Bone marrow (tissue), 2 donors: ENCODE measurements at regions not wholly inside any gene's neighbourhood (a gene's known extent, or its start where the extent isn't known, plus 50 kb on each side); places are given as distances from the start of the nearest gene placed in this dataset.

Source experiments
- DNase-seq, 2 donors: peaks; one replicate each; lab custom pipeline; 2025; lab: John Stamatoyannopoulos, UW

DNA sequence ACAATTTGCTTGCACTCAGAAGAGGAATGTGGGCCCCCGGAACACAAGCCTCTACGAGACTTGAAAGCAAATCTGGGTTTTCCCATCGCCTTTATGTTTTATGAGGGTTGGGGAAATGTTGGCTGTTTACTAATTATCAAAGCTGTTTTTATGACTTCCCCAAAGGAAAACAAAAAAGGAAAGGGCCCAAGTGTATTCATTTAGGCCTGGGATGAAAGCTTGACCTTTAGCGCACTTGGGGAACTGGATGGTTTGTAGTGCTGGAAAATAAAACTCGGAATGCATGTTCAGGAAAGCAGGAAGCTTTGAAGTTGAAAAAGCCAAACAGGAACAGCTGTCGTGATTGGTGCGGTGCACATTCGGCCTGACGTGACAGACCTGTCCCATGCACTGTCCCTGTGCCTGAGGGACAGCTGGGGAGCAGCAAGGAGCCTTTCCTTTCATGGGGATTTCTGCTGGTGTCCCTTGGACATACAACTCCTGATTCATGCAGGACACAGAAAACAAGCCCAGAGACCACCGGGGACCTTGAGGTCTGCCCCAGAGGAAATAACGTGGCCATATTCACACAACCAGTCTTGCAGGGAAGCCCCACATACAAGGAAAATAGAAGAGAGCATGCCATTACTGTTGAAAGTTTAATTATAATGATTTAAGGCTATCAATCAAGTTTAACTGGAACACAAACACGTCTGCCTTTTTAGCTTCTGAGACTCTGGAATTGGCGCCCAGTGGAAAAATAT, 169.7 kb upstream of the APCDD1 start:
- no peak for DNase-seq

DNA sequence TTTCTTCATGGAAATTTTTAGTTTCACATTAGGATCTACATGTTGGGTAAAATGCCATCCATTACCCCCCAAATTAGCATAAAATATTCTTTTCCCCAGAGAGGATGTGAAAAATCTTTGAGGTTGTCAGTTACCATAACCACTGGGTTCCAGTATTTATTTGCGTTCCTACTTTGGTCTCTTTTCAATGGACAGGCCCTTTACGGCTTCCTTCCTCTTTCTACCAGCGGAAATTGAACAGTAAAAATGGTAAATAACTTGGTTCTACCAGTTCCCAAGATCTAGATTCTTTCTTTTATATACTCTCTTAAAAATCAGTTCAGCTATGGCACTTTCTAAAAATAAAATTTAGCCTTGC, 169.2 kb upstream of the APCDD1 start:
- DNase-seq: peak in 1 of 2 donors; percentile 28

DNA sequence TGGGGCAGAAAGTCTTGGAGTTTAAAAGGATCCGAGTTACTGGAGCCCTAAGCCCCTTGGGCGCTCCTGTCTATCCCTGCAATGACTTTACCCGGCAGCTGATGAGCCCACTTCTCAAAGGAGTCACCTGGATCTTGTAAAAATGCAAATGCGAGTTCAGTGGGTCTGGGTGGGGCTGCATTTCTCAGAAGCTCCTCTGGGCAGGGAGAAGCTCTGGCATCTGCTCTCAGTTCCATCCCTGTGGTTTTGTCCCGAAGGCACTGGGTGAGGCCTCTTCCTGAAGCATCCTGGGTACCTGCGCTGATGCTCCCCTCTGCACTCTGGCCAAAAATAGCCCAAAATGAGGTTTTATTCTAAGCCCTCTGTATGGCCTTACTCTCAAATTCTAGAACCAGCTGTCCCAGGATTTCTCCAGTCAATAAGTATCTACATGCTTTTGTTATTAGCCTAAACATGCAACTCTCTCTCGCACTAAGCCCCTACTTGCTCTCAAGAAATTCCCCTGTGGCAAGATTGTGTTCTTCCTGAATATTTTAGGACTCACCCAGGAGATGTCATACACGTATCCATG, 167.8 kb upstream of the APCDD1 start:
- DNase-seq: no peak

DNA sequence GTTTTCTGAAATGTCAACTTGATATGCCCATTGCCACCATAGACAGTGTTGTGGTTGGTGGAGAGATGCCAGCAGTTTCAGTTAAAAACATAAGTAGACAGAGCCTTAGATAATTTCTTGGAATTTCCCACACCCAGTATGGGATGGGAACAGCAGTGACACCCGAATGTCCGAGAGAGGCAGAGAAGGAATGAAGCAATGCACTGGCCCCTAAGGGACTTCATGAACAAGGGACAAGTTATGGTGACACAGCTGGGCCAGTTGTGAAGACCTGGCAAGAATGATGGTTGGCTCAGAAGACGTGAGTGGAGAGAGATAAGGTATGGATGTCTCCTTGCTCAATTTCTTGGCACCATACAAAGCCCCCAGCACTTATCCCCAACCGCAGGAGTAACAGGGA, 165.2 kb upstream of the APCDD1 start:
- DNase-seq: no peak

DNA sequence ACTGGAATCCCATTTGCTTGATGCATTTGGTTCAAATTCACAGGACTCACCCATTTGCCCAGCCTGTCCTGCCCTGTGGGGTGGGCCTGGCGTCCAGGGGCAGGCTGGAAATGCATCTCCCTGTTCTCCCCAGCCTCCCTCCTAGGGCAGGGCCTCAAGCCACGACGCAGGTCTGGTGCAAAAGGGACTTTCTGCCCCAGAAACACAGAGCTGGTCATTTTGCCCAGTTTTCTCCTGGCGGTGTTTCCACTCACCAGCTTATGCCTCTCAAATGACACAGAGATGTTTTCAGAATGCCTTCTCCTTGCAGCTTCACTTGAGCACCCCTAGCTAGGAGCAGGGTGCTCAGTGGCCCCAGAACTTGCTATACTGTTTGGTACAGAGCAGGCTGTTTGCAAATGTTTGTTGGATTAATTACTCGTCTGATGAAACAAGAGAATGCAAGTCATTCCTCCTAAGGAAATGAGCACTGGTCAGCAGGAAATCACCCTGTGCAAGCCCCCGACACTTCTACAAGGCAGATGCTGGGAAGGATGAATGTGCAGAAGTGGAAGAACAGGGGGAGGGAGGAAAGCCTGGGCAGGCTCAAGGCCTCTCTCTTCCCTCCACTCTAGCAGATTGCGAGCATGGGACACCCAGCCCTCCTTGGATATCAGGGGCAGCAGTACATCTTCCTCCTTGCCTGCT, 164.3 kb upstream of the APCDD1 start:
- DNase-seq: peak in 1 of 2 donors; percentile 84

DNA sequence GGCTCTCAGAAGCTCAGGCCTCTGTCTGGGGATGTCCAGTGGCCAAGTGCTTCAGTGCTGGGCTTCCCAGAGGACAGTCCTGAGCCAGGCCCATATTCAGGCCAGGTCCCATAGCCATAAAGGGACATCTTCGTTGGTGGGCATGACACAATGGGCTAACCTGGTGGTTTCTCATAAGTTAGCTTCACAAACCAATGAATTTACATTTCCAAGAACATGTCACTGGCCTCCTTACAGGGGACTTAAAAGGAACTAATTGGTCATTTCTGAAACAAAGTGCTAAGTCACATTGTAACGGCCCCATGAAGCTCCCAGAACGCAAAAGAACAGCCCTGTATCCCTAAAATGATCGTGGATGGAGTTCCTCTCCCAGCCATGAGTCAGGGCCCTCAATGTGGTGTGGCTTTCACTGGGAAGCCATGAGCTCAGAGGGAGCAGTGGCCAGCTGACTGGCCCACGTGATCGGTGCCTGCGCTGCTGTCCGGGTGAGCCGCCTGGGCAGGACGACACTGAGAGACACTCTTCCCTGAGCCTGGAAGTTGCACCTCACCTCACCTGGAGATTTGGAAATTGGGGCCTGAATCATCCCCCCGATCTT, 163.7 kb upstream of the APCDD1 start:
- peak in 1 of 2 donors; percentile 51 for DNase-seq

DNA sequence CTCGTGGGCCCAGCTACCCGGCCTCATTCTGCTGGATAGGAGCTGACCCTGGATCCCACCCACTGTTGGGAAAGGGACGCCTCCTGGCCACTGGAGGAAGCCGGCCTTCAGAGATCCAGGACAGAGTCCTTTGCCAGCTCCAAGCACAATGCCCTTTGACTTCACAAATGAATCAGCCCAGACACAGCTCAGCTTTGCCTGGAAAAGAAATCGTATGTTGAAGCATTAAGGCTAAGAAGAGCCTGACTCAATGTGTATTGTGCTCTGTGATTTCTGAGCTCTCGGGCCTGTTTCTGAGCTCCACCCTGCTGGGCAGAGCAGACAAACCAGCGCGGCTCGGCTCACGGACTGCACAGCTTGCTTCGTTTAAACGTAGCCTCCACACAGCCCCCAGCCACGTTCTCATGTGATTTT, 162.9 kb upstream of the APCDD1 start:
- DNase-seq: no peak

DNA sequence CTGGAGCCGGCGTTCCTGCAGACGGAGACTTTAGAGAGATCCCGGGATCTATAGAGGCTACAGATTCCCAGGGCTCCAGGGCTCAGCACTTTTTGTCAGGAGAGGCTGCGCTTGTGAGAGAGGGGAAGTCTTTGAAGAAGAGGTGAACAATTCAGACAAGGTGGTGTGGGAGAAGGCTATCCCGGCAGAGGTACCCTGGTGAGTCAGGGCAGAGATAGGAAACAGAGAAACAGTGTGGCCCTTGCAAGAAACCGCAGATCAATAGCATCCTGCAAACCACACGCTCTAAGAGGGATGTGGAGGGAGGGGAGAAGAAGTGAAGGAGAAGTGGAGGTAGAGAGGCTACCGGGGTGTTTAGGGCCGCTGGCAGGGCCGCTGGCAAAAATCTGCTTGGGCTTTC, 160.5 kb upstream of the APCDD1 start:
- no peak for DNase-seq

DNA sequence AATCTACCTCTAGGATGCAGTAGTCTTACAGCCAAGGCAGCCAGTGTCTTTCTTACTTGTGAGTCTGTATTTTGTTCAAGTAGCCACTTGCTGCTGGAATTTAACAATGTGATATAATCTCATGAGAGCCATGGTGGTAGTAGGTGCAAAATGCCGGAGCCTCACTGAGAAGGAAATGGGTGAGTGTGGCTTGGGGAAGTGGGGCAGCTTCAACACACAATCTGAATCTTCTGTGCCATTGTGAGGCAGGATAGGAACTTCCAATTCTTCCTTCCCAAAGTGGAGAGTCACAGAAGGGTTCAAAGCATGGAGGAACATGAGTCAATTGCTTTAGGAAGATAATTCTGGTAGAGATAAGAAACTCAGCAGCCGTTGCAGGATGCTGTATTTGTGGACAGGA, 158.7 kb upstream of the APCDD1 start:
- DNase-seq: no peak

DNA sequence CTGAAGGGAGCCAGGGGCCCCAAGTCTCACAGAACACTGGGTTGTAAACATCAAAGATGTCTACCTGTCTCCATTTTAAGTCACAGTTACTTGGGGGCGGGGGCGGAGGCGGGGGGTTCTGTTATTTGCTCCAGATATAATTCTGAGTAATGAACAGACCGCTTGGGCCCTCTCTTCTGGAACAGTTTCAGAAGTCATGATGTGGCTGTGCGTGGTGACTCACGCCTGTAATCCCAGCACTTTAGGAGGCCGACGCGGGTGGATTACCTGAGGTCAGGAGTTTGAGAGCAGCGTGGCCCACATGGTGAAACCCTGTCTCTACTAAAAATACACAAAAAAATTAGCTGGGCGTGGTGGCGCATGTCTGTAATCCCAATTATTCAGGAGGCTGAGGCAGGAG, 157.9 kb upstream of the APCDD1 start:
- DNase-seq: no peak

DNA sequence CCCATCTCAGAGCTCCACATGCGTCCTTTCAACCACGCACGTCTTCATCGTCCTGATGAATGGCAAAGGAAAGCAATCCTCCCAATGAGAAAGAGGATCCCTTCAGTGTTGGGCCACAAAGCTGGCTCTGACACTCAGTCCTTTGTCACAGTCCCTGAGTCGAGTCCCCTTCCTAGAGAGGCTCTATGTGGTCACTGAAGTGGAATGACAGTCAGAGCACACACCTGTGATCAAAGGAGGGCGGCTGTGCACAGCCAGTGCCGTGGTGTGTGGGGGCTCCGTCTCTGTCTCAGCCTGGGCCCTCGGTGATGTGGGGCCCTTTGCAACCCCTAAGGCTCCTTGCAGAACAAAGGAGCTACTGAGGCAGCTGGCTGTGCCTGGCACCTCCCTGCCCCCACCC, 157.3 kb upstream of the APCDD1 start:
- no peak for DNase-seq

DNA sequence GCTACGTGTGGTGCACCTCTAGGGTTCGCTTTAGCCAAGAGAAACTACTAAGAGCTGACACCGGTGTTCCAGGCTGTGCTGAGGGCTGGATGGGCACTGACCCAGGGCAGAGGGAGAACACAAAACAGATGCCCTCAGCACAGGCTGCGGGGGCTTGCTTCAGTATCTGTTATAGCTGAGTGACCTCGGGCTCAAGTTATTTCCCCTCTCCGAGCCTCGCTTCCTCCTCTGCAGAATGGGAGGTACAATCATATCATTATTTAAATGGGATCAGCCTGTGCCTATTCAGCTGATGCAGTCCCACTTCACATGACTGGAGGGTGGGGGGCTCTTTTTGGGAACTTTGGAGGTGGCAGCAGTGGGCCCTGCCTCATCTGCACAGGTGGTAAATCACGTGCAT, 156.1 kb upstream of the APCDD1 start:
- no peak for DNase-seq

DNA sequence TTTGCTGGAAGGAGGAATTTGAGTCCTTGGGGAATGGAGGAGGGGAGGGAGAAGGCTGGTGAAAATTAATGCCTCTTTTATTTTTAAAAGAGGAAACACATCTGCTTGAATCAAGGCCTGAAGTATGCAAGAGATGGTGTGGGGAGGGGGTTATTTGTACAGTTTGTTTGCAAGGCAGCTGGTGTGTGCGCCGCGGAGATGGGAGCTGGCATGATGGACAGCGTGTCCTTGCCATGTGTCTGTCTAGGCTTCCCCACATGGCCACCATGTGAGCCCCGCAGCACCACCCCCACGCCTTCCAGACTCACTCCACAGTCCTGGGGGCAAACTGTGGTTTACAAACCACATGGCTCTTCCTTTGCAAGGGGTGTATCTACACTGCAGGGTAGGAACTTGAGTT, 154.8 kb upstream of the APCDD1 start:
- no peak for DNase-seq

DNA sequence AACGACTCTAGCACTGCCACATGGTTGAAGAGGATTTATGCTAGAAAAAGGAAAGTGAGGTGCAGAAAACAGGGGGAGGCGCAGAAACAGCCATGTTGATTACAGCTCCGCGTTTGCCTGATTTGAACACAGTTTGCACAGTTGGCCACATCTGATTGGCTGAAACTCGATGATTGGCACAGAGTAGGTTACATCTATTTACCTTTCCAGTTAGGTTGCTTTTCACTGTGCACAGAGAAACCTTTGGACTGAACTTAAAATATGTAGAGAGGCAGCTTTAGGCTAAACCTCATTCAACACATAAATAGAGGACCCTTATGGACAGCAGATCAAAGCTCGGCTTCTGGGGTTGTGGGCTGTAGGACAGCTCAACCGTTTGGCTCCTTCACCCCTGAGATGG, 153.7 kb upstream of the APCDD1 start:
- DNase-seq: no peak

DNA sequence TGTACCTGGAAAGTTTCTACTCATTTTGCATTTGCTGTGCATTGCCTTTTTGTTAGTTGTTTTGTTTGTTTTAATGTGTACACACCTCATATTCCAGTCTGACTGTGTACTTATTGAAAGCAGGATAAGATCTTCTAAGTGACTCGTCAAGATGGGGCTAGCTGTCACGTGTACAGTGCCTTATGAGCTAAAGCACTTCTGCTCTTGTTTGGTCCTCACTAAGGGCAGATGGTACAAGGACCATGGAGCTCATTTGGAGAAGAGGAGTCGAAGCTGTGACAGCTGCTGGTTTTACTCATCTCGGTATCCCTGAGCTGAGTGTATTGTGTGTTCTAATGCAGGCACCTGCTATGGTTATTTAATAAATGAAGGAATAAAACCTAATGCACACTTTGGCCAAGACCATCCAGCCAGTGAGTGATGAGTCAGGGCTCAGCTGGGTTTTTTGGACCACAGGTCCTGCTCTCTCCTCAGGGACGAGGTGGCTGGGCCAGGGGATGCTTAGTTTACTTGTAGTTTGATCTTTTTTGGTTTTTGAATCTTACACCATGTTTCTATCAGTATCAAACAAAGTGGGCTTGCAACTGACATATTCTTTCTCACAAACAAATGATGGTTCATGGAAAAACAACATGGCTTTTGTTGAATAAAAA, 152.5 kb upstream of the APCDD1 start:
- DNase-seq: no peak

DNA sequence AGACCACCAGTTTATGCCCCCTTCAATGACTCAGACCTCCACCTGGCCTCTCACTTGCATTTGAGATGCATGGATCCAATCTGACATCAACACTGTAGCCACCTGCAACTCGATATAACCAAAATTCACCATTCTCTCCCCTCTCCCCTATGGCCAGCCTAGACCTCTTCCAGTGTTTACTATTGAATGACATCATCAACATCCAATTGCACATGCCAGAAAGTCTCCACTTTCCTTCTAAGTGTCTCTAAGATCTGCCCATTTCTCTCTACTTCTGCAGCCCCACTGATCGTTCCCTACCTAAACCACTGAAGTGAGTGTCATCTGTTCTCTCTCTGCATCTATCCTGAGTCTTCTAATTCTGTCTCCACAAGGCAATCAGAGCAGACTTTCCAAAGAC, 151.3 kb upstream of the APCDD1 start:
- no peak for DNase-seq

DNA sequence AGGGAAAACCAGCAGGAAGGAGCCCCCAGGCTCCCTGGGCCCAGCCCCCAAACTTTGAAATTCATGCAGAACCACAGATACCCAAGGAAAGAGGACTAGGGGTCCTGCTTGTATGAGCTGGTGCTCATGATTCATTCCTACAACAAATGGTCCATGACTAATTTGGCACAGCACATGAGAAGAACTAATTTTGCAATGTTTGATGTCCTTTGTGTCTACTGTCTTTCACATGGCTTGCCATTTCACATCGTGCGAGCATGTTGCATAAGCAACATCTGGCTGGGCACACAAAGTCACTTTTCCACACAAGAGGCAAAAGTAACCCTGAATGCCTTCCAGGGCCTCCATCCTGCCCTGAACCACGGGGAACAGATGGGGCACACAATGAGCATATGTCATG, 149.6 kb upstream of the APCDD1 start:
- no peak for DNase-seq

DNA sequence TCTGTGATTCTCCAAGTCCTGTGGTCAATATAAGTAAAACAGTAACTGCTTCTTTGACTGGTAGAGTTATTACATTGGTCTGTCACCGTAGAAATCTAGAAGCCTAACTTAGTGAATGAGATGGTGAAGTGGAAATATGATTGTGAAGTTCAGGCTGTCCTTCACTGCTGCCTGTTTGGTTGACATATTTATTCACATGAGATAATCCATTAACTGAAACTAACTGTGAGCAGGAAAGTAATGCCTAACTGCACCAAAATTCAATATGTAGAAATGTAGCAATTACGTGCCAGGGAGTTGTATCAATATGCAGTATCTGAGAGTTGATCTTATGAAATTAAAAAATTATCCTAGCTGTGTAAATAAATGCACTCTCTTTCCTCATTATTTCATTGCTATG, 147.7 kb upstream of the APCDD1 start:
- DNase-seq: no peak

DNA sequence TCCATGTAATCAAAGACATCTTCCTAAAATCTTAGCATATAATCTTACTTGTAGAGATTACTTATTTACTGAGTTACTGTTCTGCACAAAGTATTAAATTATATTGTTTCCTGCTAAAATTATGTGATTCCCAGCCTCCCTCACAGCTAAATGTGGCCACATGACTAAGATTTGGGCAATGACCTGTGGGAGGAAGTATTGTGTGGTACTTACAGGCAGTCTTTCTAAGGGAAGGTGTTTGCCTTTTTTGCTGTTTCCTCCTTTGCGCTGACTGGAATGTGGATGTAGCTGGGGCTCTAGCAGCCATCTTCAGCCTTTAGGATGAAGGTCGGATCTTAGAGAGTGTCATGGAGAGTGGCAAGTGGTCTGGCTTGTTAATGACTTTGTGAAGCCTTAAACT, 146.3 kb upstream of the APCDD1 start:
- no peak for DNase-seq

DNA sequence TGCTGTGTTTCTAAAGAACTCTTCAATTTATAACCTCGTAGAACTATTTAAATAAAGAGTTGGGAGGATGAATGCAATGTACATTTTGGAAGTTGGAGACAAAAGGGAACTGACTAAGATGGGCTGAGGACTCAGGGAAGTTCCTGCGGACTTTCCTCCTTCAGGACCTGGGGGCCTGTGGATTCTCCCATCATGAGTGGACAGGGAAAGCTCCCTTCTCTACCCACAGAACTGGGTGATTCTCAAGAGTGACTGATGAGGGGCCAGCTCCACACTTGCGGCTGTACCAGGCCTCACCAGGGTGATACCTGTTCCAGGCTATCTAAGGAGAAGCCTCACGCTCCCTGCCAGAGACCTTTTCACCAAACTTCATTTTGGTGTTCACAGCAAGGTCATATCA, 143.8 kb upstream of the APCDD1 start:
- no peak for DNase-seq

DNA sequence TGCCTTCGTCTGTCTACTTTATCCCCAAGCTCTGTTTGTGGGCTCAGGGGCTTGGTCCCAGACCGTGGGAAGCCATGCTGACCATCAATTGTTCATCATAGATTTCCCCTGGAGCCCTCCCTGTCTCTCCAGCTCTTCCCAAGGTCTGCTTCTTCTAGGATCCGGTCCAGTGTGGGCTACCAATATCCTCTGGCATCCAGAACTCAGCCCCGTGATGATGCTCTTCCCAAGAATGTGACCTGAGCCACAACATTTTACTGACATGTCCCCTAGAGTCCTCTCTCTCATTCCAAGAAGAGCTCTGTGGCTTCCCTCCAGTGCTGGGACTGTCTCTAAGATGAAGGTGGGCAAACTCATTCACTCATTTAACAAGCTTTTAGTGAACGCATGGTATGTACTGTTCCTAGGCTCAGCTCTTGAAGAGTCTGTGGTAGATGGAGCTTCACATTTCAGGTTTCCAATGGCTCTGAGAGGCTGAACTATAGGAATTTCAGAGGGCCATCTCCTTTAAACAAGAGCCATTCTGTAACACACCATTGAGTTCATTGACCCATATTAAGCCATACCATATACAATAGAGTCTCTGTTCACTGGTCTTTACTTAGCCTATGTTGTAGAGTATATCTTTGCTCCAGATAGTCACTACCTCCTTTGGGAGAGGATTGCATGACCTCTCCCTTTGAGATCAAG, 142.0 kb upstream of the APCDD1 start:
- no peak for DNase-seq

DNA sequence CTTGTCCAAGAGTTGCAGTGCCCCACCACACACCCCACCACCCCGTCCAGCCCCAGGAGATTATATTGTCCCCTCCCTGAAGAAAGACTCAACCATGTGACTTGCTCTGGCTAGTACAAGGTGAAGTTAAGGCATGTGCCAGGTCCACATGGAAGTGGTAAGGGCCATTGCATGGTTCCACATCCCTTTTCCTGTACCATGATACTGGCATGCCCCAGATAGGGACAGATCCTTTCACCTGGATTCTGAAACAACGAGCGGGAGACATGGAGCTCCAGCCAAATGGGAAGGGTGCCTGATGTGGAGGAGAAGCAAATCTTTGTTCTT, 141.5 kb upstream of the APCDD1 start:
- no peak for DNase-seq
